ENCODE measurements at regions not wholly inside any gene's neighbourhood (a gene's known extent, or its start where the extent isn't known, plus 50 kb on each side); places are given as distances from the start of the nearest gene placed in this dataset.
"Not testable (repeated sequence)": the region's sequence is repeated elsewhere in the genome, so short reads cannot be mapped to it uniquely, and the experiment has no call there.

GRCh38 chr12:67780580-67781084 lies 132.1 kb downstream of the DYRK2 start:
- Histone ChIP-seq H3K27me3 (ENCODE audit: insufficient read depth, low read length) (no peaks in the 10 kb centered on the region), H3K79me2 (ENCODE audit: control insufficient read depth, insufficient read depth, low read length, unreplicated experiment) (no peaks in the 10 kb centered on the region), H2AFZ (ENCODE audit: low read length, unreplicated experiment) (no peak overlapping the region), H3K36me3 (ENCODE audit: insufficient read depth, low read length) (no peaks in the 10 kb centered on the region), H3K27ac (ENCODE audit: low read depth, low read length) (no peak overlapping the region), H3K4me3 (ENCODE audit: low read depth, low read length) (no peak overlapping the region), H3K4me1 (ENCODE audit: control insufficient read depth, insufficient read depth, low read length, unreplicated experiment) (no peaks in the 10 kb centered on the region)

- no peaks in the 10 kb centered on the region for H3K79me2 ChIP-seq (ENCODE audit: control insufficient read depth, insufficient read depth, low read length, unreplicated experiment)
- no peak overlapping the region for H3K4me3 ChIP-seq (ENCODE audit: low read depth, low read length)
- H3K27me3 ChIP-seq (ENCODE audit: insufficient read depth, low read length): no peaks in the 10 kb centered on the region
- H2AFZ ChIP-seq (ENCODE audit: low read length, unreplicated experiment): no peak overlapping the region
- no peaks in the 10 kb centered on the region for H3K36me3 ChIP-seq (ENCODE audit: insufficient read depth, low read length)
- no peaks in the 10 kb centered on the region for H3K4me1 ChIP-seq (ENCODE audit: control insufficient read depth, insufficient read depth, low read length, unreplicated experiment)
- H3K27ac ChIP-seq (ENCODE audit: low read depth, low read length): no peak overlapping the region
Measured at GRCh38 chr12:67782573-67782972, 134.0 kb downstream of the DYRK2 start.

- no peaks in the 10 kb centered on the region for H3K36me3 ChIP-seq (ENCODE audit: insufficient read depth, low read length)
- no peaks in the 10 kb centered on the region for H3K79me2 ChIP-seq (ENCODE audit: control insufficient read depth, insufficient read depth, low read length, unreplicated experiment)
- no peak overlapping the region for H3K27ac ChIP-seq (ENCODE audit: low read depth, low read length)
- no peaks in the 10 kb centered on the region for H3K27me3 ChIP-seq (ENCODE audit: insufficient read depth, low read length)
- no peak overlapping the region for H2AFZ ChIP-seq (ENCODE audit: low read length, unreplicated experiment)
- H3K4me3 ChIP-seq (ENCODE audit: low read depth, low read length): no peak overlapping the region
- no peaks in the 10 kb centered on the region for H3K4me1 ChIP-seq (ENCODE audit: control insufficient read depth, insufficient read depth, low read length, unreplicated experiment)
Measured at GRCh38 chr12:67783393-67783792, 134.8 kb downstream of the DYRK2 start.

GRCh38 chr12:67784831-67785230 lies 136.3 kb downstream of the DYRK2 start:
- Histone ChIP-seq H3K79me2 (ENCODE audit: control insufficient read depth, insufficient read depth, low read length, unreplicated experiment) (no peaks in the 10 kb centered on the region), H3K4me1 (ENCODE audit: control insufficient read depth, insufficient read depth, low read length, unreplicated experiment) (no peaks in the 10 kb centered on the region), H3K4me3 (ENCODE audit: low read depth, low read length) (no peak overlapping the region), H3K36me3 (ENCODE audit: insufficient read depth, low read length) (no peaks in the 10 kb centered on the region), H3K27me3 (ENCODE audit: insufficient read depth, low read length) (no peaks in the 10 kb centered on the region), H2AFZ (ENCODE audit: low read length, unreplicated experiment) (no peak overlapping the region), H3K27ac (ENCODE audit: low read depth, low read length) (no peak overlapping the region)

GRCh38 chr12:67786086-67786485 lies 137.5 kb downstream of the DYRK2 start:
- no peak overlapping the region for H3K27ac ChIP-seq (ENCODE audit: low read depth, low read length)
- H2AFZ ChIP-seq (ENCODE audit: low read length, unreplicated experiment): no peak overlapping the region
- H3K4me1 ChIP-seq (ENCODE audit: control insufficient read depth, insufficient read depth, low read length, unreplicated experiment): no peaks in the 10 kb centered on the region

GRCh38 chr12:67788118-67788517 lies 139.6 kb downstream of the DYRK2 start:
- Histone ChIP-seq H3K27ac (ENCODE audit: low read depth, low read length) (no peak overlapping the region), H3K4me1 (ENCODE audit: control insufficient read depth, insufficient read depth, low read length, unreplicated experiment) (no peaks in the 10 kb centered on the region), H3K27me3 (ENCODE audit: insufficient read depth, low read length) (no peaks in the 10 kb centered on the region), H2AFZ (ENCODE audit: low read length, unreplicated experiment) (no peak overlapping the region), H3K4me3 (ENCODE audit: low read depth, low read length) (no peak overlapping the region), H3K36me3 (ENCODE audit: insufficient read depth, low read length) (no peaks in the 10 kb centered on the region), H3K79me2 (ENCODE audit: control insufficient read depth, insufficient read depth, low read length, unreplicated experiment) (no peaks in the 10 kb centered on the region)

More at GRCh38 chr12:67786086-67786485, 137.5 kb downstream of the DYRK2 start:
- no peaks in the 10 kb centered on the region for H3K79me2 ChIP-seq (ENCODE audit: control insufficient read depth, insufficient read depth, low read length, unreplicated experiment)
- H3K4me3 ChIP-seq (ENCODE audit: low read depth, low read length): no peak overlapping the region
- no peaks in the 10 kb centered on the region for H3K36me3 ChIP-seq (ENCODE audit: insufficient read depth, low read length)
- H3K27me3 ChIP-seq (ENCODE audit: insufficient read depth, low read length): no peaks in the 10 kb centered on the region

GRCh38 chr12:67789266-67789665 lies 140.7 kb downstream of the DYRK2 start:
- H3K79me2 ChIP-seq (ENCODE audit: control insufficient read depth, insufficient read depth, low read length, unreplicated experiment): no peaks in the 10 kb centered on the region
- no peak overlapping the region for H3K4me3 ChIP-seq (ENCODE audit: low read depth, low read length)
- no peaks in the 10 kb centered on the region for H3K4me1 ChIP-seq (ENCODE audit: control insufficient read depth, insufficient read depth, low read length, unreplicated experiment)
- no peak overlapping the region for H2AFZ ChIP-seq (ENCODE audit: low read length, unreplicated experiment)
- H3K27me3 ChIP-seq (ENCODE audit: insufficient read depth, low read length): no peaks in the 10 kb centered on the region
- no peaks in the 10 kb centered on the region for H3K36me3 ChIP-seq (ENCODE audit: insufficient read depth, low read length)
- no peak overlapping the region for H3K27ac ChIP-seq (ENCODE audit: low read depth, low read length)

GRCh38 chr12:67790660-67791059 lies 142.1 kb downstream of the DYRK2 start:
- H3K27ac ChIP-seq (ENCODE audit: low read depth, low read length): no peak overlapping the region
- H3K27me3 ChIP-seq (ENCODE audit: insufficient read depth, low read length): no peaks in the 10 kb centered on the region
- no peak overlapping the region for H3K4me3 ChIP-seq (ENCODE audit: low read depth, low read length)
- no peaks in the 10 kb centered on the region for H3K79me2 ChIP-seq (ENCODE audit: control insufficient read depth, insufficient read depth, low read length, unreplicated experiment)
- H3K36me3 ChIP-seq (ENCODE audit: insufficient read depth, low read length): no peaks in the 10 kb centered on the region
- H2AFZ ChIP-seq (ENCODE audit: low read length, unreplicated experiment): no peak overlapping the region
- H3K4me1 ChIP-seq (ENCODE audit: control insufficient read depth, insufficient read depth, low read length, unreplicated experiment): peaks cover 5% of the 10 kb centered on the region

GRCh38 chr12:67791362-67791761 lies 142.8 kb downstream of the DYRK2 start:
- not testable (repeated sequence) for H3K27me3 ChIP-seq (ENCODE audit: insufficient read depth, low read length); H3K4me1 ChIP-seq (ENCODE audit: control insufficient read depth, insufficient read depth, low read length, unreplicated experiment); H3K79me2 ChIP-seq (ENCODE audit: control insufficient read depth, insufficient read depth, low read length, unreplicated experiment); H2AFZ ChIP-seq (ENCODE audit: low read length, unreplicated experiment); H3K27ac ChIP-seq (ENCODE audit: low read depth, low read length); H3K4me3 ChIP-seq (ENCODE audit: low read depth, low read length); H3K36me3 ChIP-seq (ENCODE audit: insufficient read depth, low read length)

- peaks cover 5% of the 10 kb centered on the region for H3K4me1 ChIP-seq (ENCODE audit: control insufficient read depth, insufficient read depth, low read length, unreplicated experiment)
- H3K79me2 ChIP-seq (ENCODE audit: control insufficient read depth, insufficient read depth, low read length, unreplicated experiment): no peaks in the 10 kb centered on the region
- H2AFZ ChIP-seq (ENCODE audit: low read length, unreplicated experiment): no peak overlapping the region
- no peaks in the 10 kb centered on the region for H3K36me3 ChIP-seq (ENCODE audit: insufficient read depth, low read length)
- H3K27ac ChIP-seq (ENCODE audit: low read depth, low read length): no peak overlapping the region
- no peaks in the 10 kb centered on the region for H3K27me3 ChIP-seq (ENCODE audit: insufficient read depth, low read length)
- no peak overlapping the region for H3K4me3 ChIP-seq (ENCODE audit: low read depth, low read length)
Measured at GRCh38 chr12:67792185-67792584, 143.6 kb downstream of the DYRK2 start.

GRCh38 chr12:67794161-67794560 lies 145.6 kb downstream of the DYRK2 start:
- H3K27ac ChIP-seq (ENCODE audit: low read depth, low read length): no peak overlapping the region
- H3K27me3 ChIP-seq (ENCODE audit: insufficient read depth, low read length): no peaks in the 10 kb centered on the region
- H3K4me3 ChIP-seq (ENCODE audit: low read depth, low read length): no peak overlapping the region
- no peaks in the 10 kb centered on the region for H3K36me3 ChIP-seq (ENCODE audit: insufficient read depth, low read length)
- no peaks in the 10 kb centered on the region for H3K79me2 ChIP-seq (ENCODE audit: control insufficient read depth, insufficient read depth, low read length, unreplicated experiment)
- H2AFZ ChIP-seq (ENCODE audit: low read length, unreplicated experiment): no peak overlapping the region
- H3K4me1 ChIP-seq (ENCODE audit: control insufficient read depth, insufficient read depth, low read length, unreplicated experiment): peaks cover 5% of the 10 kb centered on the region
